ENCODE measurements at regions not wholly inside any gene's neighbourhood (a gene's known extent, or its start where the extent isn't known, plus 50 kb on each side); places are given as distances from the start of the nearest gene placed in this dataset.
"Not testable (repeated sequence)": the region's sequence is repeated elsewhere in the genome, so short reads cannot be mapped to it uniquely, and the experiment has no call there.

DNA sequence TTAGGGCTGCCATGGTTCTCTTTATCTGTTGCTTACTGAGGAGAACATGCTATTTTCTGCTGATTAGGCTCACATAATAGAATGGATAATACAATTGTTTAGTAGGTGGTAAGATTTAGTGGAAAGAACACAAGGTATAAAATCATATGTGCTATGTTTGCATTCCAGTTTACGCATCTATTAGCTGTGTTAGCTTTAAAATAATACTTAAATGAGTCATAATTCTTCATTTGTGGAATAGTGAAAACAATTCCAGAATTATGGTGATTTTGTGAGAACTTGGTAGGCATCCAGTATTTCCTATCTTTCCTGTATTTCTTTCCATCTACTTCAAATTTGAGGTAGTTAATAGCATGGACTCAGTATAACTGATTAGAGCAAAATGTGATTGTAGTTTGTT is 1585.5 kb upstream of the LRRTM3 start:
- no peak for DNase-seq

- DNase-seq = peak; percentile 87
Observed at GRCh38 chr10:65341323-65341925, 1584.4 kb upstream of the LRRTM3 start.

- DNase-seq = no peak
Observed at GRCh38 chr10:65342245-65342644, 1583.6 kb upstream of the LRRTM3 start.

GRCh38 chr10:65346466-65346865 is 1579.4 kb upstream of the LRRTM3 start:
- no peak for DNase-seq

DNA sequence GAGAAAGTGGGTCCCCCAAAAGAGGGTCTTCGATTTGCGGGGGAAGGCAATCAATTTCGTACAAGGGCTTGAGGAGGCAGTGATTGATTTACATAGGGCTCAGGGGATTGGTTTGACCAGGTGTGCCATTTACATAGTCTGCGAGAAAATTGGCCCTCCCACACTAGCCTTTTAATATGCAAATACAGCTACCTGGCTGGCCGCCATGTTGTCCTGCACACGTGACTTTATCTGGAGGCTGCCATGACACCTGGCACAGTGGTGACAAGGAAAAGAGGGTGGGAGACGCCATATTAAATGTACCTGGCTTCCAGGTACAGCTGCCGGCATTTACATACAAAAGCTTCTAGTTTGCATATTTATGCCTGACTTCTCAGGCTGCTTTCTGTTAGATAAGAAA is 1577.2 kb upstream of the LRRTM3 start:
- no peak for DNase-seq

GRCh38 chr10:65350611-65351010 is 1575.2 kb upstream of the LRRTM3 start:
- DNase-seq = no peak

GRCh38 chr10:65355141-65355680 is 1570.6 kb upstream of the LRRTM3 start:
- DNase-seq = no peak

GRCh38 chr10:65358565-65358964 is 1567.3 kb upstream of the LRRTM3 start:
- DNase-seq = peak; percentile 55

DNA sequence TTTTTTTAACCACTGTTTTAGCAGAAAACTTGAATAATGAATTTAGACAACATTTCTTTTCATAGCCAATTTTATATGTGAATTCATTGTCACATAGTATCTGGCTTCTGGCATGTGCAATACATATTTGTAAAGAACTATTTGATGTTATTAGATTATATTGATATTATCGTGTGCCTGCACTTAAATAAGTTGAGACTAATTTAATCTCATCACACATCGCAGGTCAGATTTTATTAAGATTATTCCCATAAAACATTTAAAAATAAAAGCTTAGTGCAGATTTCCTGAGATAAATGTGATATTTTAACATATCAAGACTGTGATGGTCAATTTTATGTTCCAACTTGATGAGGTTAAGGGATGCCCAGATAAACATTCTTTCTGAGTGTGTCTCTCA is 1565.3 kb upstream of the LRRTM3 start:
- DNase-seq = no peak

- no peak for DNase-seq
Observed at GRCh38 chr10:65365878-65366277, 1560.0 kb upstream of the LRRTM3 start.

GRCh38 chr10:65367706-65368105 is 1558.1 kb upstream of the LRRTM3 start:
- DNase-seq = peak; percentile 24

- DNase-seq = no peak
Observed at GRCh38 chr10:65375528-65375927, 1550.3 kb upstream of the LRRTM3 start.

- DNase-seq = no peak
Observed at GRCh38 chr10:65377687-65378086, 1548.1 kb upstream of the LRRTM3 start.

DNA sequence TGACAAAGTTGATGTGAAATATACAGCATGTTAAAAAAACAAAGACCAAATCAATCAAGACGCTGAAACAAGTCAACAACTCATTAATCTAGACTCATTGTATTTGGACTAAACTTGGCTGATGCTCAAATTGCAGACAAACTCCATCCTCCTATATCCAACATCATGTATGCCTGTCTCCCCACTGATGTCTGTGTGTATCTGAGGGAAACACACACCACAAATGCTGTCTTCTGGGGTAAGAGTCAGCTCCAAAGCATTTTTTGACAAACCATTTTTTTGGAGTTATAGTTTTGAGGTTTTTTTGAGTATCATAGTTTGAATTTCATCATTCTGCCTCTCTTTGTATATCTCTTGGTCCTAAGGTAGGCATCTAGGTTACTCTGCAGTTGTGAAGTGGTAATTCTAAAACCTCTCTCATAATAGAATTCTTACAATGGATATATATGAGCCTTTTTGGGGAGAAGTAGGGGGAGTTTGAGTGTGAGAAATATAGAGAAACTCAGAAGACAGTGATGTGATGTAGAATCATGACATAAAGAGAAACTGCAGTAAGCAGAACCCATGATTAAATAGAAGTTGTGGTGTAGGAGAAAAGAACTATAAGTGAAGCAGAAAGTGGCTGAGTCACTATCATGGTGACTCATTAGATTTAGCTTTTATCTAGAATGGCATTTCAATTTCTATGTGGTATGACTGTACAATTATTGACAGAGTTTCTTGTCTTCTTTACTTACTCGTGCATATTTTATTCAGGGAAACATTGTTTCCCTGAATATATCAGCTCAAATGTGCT is 1531.1 kb upstream of the LRRTM3 start:
- DNase-seq = peak; percentile 89

DNA sequence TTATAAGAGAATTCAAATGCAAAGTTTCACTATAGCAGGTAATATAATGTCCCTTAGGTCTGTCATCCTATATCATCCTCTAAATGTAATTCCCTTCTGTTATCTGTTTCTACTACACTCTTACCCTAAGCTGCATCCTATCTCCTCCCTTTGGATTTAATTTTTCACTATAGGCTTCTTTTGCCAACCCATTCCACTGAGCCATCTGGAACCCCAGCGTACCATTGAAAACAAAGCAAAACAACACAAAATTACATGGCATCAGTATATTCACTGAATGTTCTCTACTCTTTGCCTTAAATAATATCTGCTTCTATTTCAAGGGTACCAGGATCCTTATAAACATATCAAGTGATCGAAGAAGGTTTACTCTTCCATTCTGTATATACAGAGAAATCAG is 1530.2 kb upstream of the LRRTM3 start:
- DNase-seq = no peak

DNA sequence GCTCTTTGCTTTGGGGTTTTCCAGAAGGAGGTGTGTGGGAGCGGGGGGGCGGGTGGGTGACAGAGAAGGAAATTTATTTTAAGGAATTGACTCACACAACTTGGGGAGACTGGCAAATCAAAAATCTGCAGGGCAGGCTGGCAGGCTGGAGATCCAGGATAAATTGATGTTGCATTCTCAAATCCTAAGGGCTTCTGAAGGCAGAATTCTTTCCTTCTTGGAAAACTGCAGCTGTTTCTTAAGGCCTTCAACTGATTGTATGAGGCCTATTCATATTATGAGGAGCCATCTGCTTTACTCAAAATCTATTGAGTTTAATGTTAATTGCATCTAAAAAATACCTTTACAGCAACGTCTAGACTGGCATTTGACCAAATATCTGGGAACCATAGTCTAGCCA is 1528.8 kb upstream of the LRRTM3 start:
- no peak for DNase-seq

GRCh38 chr10:65408401-65408800 is 1517.4 kb upstream of the LRRTM3 start:
- no peak for DNase-seq

GRCh38 chr10:65413001-65413400 is 1512.8 kb upstream of the LRRTM3 start:
- no peak for DNase-seq

- DNase-seq = no peak
Observed at GRCh38 chr10:65415318-65415717, 1510.5 kb upstream of the LRRTM3 start.

DNA sequence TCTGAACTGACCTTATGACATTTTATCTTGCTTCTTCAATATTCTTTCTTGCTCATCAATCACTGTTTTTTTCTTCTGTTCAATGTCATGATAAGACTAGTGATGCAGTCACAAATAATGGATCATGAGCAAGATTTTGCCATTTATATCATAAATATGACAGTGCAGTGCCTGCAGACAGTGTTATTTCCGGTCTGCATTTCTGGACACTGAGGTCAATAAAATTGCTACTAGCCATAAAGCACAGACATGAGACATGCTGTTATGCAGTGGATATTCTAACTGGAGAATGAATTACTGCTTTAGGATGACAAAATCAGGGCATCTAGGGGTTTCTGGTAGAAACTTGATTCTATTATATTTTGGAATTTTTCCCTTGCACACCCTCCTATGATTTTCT is 1509.7 kb upstream of the LRRTM3 start:
- no peak for DNase-seq

GRCh38 chr10:65419629-65420028 is 1506.2 kb upstream of the LRRTM3 start:
- no peak for DNase-seq

DNA sequence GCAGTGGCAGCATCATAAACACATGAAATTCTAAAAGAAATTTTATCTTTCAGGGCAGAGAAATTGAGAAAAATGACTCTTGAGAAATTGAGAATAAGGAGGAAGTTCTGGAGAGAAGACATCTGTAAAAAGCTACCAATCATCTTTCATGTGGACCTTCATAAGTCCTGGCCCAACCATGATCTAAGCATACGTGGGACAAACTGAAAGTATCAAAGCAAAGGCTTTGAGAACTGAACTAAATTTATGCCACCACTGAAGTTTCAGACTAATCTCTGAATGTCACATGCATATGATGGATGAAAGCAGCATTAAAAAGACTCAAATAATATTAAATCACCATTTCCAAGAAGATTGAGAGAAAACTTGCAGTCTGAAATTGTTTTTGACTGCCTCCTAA is 1502.8 kb upstream of the LRRTM3 start:
- peak; percentile 26 for DNase-seq

DNA sequence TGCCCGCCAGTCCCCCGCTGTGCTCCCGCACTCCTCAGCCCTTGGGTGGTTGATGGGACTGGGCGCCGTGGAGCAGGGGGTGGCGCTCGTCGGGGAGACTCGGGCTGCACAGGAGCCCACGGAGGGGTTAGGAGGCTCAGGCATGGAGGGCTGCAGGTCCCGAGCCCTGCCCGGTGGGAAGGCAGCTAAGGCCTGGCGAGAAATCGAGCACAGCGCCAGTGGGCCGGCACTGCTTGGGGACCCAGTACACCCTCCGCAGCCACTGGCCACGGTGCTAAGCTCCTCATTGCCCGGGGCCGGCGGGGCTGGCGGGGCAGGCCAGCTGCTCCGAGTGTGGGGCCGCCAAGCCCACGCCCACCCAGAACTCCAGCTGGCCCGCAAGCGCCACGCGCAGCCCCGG is 1496.5 kb upstream of the LRRTM3 start:
- DNase-seq = not testable (repeated sequence)

DNA sequence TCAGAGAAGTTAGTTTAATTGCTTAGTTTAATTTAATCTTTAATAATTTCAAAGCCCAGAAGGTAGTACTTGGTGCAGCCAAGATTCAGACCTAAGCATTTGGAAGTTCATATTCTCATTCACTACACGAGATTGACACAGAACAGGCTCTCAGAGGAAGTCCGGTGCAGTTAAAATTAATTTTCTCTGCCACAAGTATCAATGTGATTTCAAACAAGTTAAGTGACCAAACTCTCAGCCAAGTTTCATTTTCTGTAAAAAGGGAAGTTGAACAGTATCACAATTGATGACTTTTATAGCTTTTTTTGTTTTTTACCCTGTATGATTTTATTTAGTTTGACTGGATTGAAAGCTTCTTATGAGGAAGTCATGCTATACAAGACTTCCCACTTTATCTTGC is 1494.9 kb upstream of the LRRTM3 start:
- DNase-seq = peak; percentile 62

DNA sequence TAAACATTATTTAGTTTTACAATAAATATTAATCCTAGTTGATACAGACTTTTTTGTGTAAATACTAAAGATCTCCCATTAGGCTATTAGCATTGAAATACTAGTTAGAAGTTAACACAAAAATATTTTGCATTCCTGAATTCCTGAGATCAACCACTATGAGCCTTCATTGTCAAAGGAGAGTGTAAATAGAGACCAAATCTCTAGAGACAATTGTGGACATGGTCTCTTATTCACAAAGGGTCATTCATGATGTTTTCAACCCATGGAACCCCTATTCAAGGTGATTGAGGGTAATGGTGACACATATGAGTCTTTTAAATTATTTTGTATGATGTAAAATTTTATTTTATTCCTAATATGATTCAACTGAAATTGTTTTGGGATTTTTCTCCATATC is 1454.8 kb upstream of the LRRTM3 start:
- no peak for DNase-seq
